ENCODE measurements at regions not wholly inside any gene's neighbourhood (a gene's known extent, or its start where the extent isn't known, plus 50 kb on each side); places are given as distances from the start of the nearest gene placed in this dataset.
"Not testable (repeated sequence)": the region's sequence is repeated elsewhere in the genome, so short reads cannot be mapped to it uniquely, and the experiment has no call there.

GRCh38 chr11:3581389-3581725, 60.4 kb downstream of the ART5 start:
- not testable (repeated sequence) for TF ChIP-seq CTCF, EZH2, EZH2phosphoT487 (IDR thresholded peaks at IDR 0.05)
